K562 (cell line): ENCODE measurements at regions not wholly inside any gene's neighbourhood (a gene's known extent, or its start where the extent isn't known, plus 50 kb on each side); places are given as distances from the start of the nearest gene placed in this dataset.

Source experiments
- ILK ChIP-seq: fragments of 450-650 bp; IDR thresholded peaks from 2 replicates; pipeline ENCODE4 v1.6.1; 2016; ENCODE audit warnings: missing genetic modification characterization, low read depth, mild to moderate bottlenecking, missing compliant biosample characterization, moderate library complexity, borderline replicate concordance
- RAD21 ChIP-seq, 2 experiments: fragments of 250-450 bp in 1 of 2; fragments of 450-650 bp in 1 of 2; sonication (Bioruptor Pico) in 1 of 2; formaldehyde crosslinking in 1 of 2; IDR thresholded peaks in 1 of 2; conservative IDR thresholded peaks in 1 of 2; 2 replicates each; pipeline versions ENCODE4 v1.4.0 to v1.8.0; 2020 to 2022; ENCODE audit warnings: mild to moderate bottlenecking in 2 of 2, moderate library complexity in 1 of 2
- SNRNP70 ChIP-seq: fragments of 200-400 bp; formaldehyde crosslinking; optimal IDR thresholded peaks from 2 replicates; pipeline ENCODE3; 2017; ENCODE audit warnings: low read depth, low read length
- TF ChIP-seq, protein P1 (sequence below), 2 experiments: fragments of 450-650 bp in 1 of 2; sonication (generic) in 1 of 2; formaldehyde crosslinking in 1 of 2; IDR thresholded peaks; 2 replicates each; pipeline versions ENCODE4 v1.7.1 to v1.9.0; 2016 to 2022; ENCODE audit warnings: inconsistent platforms in 1 of 2, mild to moderate bottlenecking in 1 of 2, missing genetic modification reagents in 1 of 2

- TF ChIP-seq, protein P1, sequence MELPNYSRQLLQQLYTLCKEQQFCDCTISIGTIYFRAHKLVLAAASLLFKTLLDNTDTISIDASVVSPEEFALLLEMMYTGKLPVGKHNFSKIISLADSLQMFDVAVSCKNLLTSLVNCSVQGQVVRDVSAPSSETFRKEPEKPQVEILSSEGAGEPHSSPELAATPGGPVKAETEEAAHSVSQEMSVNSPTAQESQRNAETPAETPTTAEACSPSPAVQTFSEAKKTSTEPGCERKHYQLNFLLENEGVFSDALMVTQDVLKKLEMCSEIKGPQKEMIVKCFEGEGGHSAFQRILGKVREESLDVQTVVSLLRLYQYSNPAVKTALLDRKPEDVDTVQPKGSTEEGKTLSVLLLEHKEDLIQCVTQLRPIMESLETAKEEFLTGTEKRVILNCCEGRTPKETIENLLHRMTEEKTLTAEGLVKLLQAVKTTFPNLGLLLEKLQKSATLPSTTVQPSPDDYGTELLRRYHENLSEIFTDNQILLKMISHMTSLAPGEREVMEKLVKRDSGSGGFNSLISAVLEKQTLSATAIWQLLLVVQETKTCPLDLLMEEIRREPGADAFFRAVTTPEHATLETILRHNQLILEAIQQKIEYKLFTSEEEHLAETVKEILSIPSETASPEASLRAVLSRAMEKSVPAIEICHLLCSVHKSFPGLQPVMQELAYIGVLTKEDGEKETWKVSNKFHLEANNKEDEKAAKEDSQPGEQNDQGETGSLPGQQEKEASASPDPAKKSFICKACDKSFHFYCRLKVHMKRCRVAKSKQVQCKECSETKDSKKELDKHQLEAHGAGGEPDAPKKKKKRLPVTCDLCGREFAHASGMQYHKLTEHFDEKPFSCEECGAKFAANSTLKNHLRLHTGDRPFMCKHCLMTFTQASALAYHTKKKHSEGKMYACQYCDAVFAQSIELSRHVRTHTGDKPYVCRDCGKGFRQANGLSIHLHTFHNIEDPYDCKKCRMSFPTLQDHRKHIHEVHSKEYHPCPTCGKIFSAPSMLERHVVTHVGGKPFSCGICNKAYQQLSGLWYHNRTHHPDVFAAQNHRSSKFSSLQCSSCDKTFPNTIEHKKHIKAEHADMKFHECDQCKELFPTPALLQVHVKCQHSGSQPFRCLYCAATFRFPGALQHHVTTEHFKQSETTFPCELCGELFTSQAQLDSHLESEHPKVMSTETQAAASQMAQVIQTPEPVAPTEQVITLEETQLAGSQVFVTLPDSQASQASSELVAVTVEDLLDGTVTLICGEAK (IDR thresholded peaks at IDR 0.05), result no peak
- TF ChIP-seq, protein P1 (CRISPR knock-in tag; IDR thresholded peaks at IDR 0.05), result no peak
- no peak for TF ChIP-seq SNRNP70
- no peak for TF ChIP-seq ILK (tag)
- TF ChIP-seq RAD21 (CRISPR knock-in tag; conservative IDR thresholded peaks at IDR 0.05 in 1 of 2, IDR thresholded peaks at IDR 0.05 in 1 of 2), result no peak
Observed at GRCh38 chrX:42188730-42189129, 265.4 kb upstream of the CASK start (continued).
